ENCODE measurements at regions not wholly inside any gene's neighbourhood (a gene's known extent, or its start where the extent isn't known, plus 50 kb on each side); places are given as distances from the start of the nearest gene placed in this dataset.
"Not testable (repeated sequence)": the region's sequence is repeated elsewhere in the genome, so short reads cannot be mapped to it uniquely, and the experiment has no call there.

DNA sequence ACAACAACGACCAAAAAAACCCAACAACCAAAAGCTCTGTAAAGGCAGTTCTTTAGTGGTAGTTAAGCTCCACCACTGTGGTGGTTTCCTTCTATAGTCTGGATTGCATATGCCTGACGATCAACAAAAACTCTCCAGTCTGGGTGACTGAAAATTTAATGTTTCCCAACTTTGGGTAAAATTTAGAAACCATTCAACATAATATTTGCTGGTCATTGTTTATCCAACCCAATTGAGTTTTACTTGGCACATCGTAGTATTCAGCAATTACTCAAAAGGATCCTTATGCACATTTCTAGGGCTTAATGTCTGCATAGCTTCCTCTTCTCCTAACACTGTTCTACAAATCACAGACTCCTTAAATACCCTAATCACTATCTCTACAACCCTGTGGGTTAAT, 1080.2 kb upstream of the NRXN1 start:
- no peak for DNase-seq

DNA sequence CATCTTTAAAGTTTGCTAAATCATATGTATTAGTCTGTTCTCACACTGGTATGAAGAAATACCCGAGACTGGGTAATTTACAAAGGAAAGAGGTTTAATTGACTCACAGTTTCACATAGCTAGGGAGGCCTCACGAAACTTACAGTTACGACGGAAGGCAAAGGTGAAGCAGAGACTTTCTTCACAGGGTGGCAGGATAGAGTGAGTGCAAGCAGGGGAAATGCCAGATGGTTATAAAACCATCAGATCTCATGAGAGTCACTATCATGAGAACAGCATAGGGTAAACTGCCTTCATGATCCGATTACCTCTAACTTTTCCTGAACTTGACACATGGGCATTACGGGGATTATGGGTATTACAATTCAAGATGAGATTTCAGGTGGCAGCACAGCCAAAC, 1075.2 kb upstream of the NRXN1 start:
- no peak for DNase-seq

DNA sequence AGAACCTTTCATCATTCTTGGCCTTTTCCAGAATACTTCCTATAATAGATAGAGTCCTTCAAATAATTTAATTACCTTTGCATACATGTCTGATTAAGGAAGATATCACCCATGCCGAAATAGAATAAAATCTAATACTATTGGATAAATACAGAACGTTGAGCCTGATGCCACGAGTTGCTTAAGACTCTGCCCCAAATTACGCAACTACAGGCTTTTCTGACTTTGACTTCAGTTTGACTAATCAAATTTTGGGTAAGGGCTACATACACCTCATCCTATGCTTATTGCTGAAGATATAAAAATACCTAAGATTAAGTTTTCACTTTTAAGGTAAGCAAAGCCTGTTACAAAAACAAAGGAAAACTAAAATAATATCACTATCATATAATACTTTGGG, 1065.1 kb upstream of the NRXN1 start:
- no peak for DNase-seq

DNA sequence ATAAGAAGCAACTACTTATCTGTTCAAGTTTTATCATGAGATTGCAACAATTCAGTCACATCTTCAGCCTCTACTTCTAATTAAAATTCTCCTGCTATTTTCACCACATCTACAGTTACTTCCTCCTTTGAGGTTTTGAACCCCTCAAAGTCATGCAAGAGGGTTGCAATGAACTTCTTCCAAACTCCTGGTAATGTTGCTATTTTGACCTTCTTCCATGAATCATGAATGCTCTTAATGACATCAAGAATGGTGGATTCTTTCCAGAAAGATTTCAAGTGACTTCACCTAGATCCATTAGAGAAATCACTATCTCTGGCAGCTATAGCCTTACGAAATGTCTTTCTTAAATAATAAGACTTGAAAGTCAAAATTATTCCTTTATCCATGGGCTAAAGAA, 1052.8 kb upstream of the NRXN1 start:
- DNase-seq = no peak

DNA sequence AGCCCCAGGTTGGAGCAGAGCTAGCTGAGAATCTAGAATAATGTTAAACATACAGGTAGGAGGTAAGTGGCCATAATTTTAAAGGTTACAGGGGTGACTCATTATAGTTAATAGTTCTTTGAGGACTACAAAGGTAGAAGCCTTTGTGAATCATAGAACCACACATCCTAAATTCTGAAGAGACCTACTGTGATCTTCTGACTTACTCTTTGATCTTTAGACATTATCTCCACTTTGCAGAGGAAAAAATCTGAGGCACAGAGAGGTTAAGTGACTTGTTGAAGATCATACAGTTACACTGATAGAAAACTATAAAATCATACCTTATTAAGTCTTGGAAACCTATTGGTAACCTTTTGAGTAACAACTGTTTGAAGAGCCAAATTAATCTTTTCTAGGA, 1051.3 kb upstream of the NRXN1 start:
- no peak for DNase-seq

DNA sequence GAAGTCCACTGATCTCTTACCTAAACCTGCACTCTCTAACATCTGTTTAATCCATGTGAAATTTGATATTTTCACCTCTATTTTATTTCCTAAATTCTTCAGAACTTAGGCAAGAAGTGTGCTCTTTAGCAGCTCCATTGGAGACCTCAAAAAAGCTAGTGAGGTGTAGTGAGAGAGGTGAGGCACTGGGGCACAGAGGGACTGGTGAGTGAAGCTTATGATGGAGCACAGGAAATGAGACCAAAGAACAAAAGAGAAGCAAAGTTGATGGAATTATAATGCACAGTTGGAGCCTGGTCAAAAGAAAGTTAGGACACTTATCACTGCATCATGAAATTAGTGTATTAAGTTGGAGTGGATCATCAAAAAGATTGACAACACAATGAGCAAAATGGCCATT, 1050.7 kb upstream of the NRXN1 start:
- DNase-seq = no peak

DNA sequence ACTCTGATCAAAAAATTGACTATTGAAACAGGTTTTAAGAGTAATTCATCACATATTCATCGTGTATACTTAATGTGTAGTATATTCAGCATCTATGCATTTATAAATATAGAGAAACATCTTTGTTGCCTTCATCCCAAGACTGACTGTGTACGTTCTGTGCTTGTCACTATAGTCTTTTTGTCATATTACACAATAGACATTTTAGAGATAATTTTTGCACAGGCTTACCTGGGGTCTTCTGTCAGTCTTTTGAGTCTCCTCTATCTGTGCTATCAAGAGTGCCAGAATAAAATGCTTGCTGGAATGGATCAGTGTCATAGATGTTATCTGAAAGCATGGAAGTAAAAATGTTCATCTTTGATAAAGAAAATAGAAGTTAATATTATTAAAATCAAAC, 1047.7 kb upstream of the NRXN1 start:
- DNase-seq = no peak

DNA sequence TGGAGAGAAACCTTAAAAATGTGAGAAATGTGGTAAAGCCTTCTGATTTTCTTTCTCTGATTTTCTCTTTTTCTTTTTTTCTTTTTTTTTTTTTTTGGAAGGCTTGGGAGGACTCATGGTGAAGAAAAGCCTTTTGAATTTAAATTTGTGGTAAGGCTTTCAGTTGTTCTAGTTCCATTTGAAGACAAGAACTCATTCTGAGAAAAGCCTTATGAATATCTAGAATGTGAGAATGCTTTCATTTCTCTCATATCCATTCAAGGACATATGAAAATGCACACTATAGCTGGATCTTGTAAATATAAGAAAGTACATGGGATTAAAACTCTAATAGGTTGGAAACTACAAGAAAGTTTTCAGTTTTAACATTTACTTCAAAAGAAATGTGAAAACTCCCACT, 1045.2 kb upstream of the NRXN1 start:
- DNase-seq = no peak

DNA sequence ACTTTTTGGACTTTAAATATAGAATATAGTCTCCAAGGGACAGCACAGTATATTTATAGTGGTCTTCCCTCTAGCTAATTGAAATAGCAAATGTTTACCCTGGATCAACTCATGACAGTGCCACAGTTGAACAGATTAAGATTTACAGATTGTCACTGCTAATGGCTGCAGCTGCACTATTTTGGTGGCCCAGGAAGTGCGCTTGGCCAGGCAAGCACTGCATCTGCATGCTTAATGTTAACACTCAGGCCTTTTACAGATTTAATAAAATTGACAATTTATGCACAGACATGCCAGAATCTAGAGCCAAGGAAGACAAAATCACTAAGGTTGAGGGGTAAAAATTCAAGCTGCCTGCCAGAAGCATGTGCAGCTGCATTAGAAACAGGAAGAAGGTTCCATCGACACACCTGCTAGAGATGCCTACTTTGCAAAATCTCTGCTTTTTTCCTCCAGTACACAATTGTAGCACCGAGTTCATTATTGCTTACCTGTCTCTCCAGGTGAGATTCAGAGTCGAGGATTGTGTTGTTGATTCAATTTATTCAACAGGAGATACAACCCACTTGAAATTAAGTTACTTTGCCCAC, 1042.3 kb upstream of the NRXN1 start:
- no peak for DNase-seq

DNA sequence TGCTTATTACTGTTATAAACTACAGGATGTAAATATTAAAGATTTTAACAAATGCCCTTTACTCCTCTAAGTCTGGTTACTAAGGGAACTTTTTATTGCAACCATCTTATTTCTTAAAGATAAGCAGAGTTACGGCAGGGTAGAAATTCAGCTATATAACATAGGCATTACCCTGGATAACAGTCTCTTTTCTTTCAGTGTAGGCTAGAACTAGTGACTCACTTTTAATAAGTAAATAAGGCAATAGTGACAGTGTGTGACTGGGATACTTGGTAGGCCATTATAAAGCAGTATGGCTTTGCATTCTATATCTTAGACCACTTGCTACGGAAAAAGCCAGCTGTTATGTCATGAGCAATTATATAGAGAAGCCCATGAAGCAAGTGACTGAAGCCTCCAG, 1041.0 kb upstream of the NRXN1 start:
- DNase-seq = no peak

DNA sequence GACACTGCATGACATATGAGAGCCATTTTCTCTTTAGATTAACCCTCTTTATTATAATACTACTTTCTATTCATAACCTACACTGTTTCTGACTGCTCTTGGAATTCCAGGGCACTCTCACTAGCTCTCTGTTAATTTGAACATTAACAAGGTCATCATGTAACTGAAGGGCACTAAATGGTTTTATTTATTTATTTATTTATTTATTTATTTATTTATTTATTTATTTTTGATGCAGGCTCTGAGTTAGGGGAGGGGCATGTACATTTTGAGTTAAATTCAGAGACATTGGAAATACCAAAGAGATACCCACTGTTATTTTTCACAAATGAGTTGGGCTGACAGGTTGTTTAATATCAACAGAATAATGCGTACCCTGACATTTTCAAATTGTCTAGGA, 1038.7 kb upstream of the NRXN1 start:
- DNase-seq = no peak

DNA sequence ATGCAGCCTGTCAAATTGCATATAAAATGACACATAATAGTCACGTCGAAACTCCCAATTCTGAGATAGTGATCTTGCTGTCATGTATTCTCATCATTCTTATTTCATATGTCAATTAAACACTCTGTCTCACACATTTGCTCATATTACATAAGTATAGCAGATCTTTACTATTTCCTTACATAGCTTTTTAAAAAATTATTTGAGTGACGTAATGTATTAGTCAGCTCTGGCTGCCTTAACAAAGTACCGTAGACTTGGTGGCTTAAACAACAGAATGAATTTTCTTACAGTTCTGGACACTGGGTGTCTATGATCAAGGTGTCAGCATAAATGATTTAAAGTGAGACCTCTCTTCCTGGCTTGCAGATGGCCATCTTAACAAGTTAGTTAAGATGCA, 1032.3 kb upstream of the NRXN1 start:
- no peak for DNase-seq

DNA sequence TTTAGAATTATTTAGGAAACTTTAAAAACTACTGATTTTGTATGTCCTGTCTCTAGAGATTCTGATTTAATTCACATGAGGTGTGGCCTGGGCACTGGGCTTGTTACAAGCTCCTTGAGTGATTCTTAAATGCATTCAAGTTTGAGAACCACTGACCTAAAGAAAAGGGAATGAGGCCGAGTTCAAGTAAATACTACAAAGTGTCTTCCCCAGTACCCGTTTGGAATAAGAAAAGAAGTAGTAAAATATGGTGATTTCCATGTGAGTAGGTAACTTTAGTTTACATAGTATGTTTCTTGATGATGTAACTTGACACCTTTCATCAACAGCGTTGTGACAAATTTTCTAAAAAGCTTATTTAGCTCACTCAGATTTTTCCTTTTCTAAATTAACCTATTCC, 1022.9 kb upstream of the NRXN1 start:
- no peak for DNase-seq

DNA sequence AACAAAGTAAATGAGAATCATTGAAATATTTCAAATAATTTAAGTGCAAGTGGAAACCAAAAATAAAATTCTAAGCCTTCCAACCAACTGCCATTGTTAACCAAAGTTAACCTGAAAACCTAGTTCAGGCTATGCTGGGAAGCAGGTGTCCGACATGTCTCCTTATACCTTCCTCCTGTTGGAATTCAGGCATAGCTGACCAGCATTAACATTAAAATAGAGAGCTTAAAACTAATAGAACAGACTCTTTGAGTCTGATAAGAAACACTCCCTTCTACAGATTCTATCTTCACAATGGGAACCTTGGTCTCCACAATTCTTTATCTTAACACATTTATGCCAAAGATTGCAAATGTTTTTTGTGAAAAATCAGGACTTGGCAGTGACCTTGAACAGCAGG, 1004.9 kb upstream of the NRXN1 start:
- no peak for DNase-seq

DNA sequence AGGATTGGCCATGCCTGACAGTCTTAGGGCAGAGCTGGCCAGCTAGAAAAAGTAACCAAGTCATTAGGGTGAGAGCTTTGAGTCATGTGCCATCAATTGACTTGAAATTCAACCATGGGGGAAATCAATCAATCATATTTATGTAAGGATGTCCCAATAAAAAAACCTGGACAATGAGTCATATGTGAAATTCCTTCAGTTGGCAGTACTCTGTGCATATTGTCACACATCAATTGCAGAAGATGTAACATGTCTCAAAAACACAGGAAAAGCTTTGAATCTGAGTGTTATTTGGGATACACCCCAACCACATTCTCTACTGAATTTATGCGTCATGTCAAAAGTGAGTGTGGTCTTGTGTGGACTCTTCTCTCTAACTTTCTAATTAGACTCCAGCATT, 1004.1 kb upstream of the NRXN1 start:
- DNase-seq = no peak

DNA sequence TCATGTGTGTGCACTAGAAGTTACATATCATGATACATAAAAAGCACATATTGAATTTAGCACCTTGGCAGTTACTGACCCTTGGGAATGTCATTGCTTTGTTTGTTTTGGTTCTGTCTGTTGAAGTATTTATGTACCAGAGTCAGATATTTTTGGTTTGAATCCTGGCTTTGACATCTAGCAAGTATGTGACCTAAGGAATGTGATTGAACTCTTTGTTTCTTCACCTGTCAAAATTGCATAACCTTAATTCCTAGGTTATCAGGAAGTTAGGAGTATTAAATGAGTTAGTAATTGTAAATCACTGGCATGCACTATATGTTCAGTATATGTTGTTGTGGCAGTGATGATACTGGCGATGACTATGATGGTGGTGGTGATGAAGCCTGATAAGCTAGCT, 1003.5 kb upstream of the NRXN1 start:
- no peak for DNase-seq

DNA sequence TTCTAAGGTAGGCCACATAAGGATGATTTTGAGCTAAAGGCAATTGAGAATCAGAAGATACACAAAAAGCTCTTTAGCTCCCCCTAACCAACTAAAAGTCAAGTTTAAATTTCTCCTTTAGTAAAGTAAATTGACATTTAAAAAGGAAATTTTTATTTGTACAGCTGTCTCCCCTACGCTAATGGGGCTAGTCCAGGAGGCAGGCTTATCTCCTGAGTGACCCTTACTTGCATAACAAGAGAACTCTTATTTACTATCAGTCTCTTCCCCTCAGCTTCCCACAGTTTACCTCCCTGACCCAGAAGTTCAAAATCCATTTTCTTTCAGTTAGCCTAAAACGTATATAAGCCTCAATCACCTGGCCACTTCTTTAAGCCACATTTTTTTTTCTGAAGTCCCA, 1002.8 kb upstream of the NRXN1 start:
- DNase-seq = no peak

DNA sequence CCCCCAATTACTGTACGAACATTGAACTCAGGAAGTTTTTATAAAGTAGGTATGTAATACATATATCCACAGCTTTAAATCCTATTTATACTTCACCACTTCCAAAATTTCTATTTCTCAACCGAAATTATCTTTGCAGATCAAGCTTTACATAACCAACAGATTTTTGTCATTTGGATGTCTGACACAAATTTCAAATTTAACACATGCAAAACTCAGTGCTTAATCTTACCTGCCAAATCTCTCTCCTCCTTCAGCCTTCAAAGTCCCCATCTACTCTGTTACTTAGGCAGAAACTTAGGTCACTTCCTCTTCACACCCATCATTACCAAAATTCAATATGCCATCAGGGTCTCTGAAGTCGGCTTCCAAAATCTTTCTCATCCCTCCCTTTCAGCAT, 990.1 kb upstream of the NRXN1 start:
- DNase-seq = no peak

DNA sequence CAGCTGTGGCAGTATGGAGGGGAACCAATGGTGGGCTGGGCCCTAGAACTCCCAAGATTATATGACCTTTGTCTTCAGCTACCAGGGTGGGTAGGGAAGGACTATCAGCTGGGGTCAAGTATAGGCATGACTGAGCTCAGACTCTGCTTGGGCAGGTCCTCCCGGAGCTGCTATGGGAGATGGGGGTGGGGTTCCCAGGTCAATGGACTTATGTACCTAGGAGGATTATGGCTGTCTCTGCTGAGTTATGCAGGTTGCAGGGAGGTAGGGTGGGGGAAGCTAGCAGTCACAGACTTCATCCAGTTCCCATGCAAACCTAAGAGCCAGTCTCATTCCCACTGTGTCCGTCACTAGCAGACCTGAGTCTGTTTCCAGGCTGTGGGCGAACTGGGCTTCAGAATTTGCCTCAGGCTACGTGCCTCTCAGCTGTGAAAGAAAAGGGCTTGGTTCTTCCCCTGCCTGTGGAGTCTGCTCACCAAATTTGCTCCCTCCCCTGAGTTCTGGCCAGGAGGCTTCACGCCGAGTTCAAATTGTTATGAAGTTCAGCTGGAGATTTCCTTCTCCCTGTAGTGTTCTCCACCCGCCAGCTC, 985.8 kb upstream of the NRXN1 start:
- no peak for DNase-seq

DNA sequence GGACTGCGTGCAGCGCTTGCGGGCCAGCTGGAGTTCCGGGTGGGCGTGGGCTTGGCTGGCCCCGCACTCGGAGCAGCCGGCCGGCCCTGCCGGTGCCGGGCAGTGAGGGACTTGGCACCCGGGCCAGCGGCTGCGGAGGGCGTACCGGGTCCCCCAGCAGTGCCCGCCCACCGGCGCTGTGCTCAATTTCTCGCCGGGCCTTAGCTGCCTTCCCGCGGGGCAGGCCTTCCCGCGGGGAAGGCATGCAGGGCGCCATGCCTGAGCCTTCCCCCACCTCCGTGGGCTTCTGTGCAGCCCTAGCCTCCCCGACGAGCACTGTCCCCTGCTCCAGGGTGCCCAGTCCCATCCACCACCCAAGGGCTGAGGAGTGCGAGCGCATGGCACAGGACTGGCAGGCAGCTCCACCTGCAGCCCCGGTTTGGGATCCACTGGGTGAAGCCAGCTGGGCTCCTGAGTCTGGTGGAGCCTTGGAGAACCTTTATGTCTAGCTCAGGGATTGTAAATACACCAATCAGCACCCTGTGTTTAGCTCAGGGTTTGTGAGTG, 975.0 kb upstream of the NRXN1 start:
- not testable (repeated sequence) for DNase-seq

DNA sequence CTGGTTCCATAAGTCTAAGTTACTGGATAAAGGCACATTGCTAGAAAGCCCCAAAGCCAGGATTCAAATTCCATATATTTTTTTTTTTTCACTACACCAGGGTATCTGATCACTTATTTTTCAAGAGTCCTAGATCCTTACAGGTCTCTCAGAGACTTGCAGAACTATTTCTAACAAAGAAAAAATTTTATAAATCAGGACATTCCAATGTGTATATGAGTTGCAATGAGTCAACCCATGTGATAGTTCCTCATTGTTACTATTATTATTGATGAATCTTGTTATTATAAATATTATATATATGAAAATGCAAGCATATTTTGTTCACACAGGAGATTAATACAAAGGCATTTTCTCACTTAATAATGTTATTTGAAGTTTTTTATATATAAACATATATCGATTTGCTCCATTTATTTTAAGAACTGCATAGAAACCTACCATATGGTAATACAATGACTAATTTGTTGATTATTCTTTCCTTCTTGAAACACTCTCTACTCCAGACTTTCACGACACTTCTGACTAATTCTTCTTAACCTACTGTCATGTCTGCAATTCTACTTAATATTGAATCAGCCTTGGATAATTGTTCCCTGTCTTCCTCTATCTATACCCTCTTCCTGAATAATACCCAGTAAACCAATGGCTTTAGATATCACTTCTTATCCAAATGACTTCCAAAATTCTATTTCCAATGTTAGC, 968.4 kb upstream of the NRXN1 start:
- no peak for DNase-seq

DNA sequence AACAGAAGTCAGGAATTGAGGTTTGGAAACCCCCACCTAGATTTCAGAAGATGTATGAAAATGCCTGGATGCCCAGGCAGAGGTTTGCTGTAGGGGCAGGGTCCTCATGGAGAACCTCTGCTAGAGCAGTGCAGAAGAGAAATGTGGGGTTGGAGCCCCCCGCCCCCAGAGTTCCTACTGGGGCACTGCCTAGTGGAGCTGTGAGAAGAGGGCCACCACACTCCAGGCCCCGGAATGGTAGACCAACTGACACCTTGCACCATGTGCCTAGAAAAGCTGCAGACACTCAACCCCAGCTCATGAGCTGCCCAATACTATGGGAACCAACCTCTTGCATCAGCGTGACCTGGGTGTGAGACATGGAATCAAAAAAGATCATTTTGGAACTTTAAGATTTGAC, 967.0 kb upstream of the NRXN1 start:
- no peak for DNase-seq

DNA sequence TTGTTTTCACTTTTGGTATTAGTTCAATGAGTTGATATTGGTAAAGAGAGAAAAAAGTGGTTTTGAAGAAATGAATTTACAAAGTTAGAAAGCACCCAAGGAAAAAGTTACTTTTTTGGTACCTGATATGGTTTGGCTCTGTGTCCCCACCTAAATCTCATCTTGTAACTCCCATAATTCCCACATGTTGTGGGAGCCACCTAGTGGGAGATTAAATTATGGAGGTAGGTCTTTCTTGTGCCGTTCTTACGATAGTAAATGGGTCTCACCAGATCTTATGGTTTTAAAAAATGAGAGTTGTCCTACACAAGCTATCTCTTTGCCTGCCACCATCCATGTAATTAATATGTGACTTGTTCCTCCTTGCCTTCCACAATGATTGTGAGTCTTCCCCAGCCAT, 965.6 kb upstream of the NRXN1 start:
- DNase-seq = no peak

DNA sequence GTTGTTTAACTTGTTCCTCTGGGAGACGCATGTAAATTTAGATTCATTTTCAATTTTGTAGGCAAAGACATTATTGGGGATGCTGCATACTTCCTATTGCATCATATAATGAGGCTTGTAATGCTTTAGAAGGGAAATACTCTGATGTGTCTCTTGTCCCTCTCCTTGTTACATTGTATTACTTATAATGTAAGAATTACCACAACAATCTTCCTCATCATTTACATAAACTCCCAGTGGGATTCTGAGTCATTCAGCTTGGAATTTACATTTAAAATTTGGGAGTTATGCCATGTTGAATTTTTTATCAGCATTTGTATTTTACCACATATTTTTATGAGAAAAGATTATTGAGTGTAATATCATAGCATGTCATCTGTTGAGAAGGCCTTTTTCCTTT, 963.4 kb upstream of the NRXN1 start:
- DNase-seq = peak; percentile 32
